SK-N-MC (cell line): ENCODE measurements at regions not wholly inside any gene's neighbourhood (a gene's known extent, or its start where the extent isn't known, plus 50 kb on each side); places are given as distances from the start of the nearest gene placed in this dataset.

Source experiments
- EZH2 ChIP-seq: fragments of 200-600 bp; sonication (generic); IDR thresholded peaks from one replicate; pipeline ENCODE4 v1.6.1; 2017; ENCODE audit warnings: antibody characterized with exemption
- FOXP2 ChIP-seq: optimal IDR thresholded peaks from 2 replicates; pipeline ENCODE3; 2011; ENCODE audit warnings: mild to moderate bottlenecking, moderate library complexity; ENCODE audit not compliant: insufficient read depth; ENCODE audit errors: extremely low read length, control extremely low read depth
- POLR2AphosphoS5 ChIP-seq: IDR thresholded peaks from 2 replicates; pipeline ENCODE4 v1.6.1; 2012; ENCODE audit warnings: mild to moderate bottlenecking, low read depth, low read length, borderline replicate concordance

DNA sequence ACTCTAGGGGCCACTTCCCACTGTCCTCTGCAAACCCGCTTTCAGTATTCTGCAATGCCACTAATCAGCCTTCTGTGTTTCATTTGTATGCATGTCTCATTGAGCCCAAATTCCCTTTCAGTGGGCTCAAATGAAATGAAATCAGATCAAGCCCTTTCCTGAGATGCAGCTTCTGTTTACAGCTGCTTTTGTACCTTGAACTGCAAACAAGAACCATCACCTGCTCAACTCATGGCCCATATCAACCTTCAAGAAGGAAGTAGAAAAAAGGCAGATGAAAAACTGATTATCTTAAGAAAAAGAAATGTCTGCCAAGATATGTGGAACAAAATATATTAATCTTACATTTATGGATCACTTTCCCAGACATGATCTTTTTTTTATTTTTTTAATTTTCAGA is 141.1 kb upstream of the ARHGAP42 start:
- TF ChIP-seq POLR2AphosphoS5: no peak
- TF ChIP-seq EZH2: no peak
- no peak for TF ChIP-seq FOXP2
